ENCODE measurements at regions not wholly inside any gene's neighbourhood (a gene's known extent, or its start where the extent isn't known, plus 50 kb on each side); places are given as distances from the start of the nearest gene placed in this dataset.

GRCh38 chr1:59020151-59020997, 236.5 kb upstream of the JUN start:
- H3K9me3 ChIP-seq: no peaks in the 10 kb centered on the region
- peak overlapping the region; percentile 76 to 88 for H3K27ac ChIP-seq
- TF ChIP-seq CTCF (IDR thresholded peaks at IDR 0.05) (no peak), POLR2A (IDR thresholded peaks at IDR 0.05) (no peak)
- H3K36me3 ChIP-seq: no peaks in the 10 kb centered on the region
- peaks cover 0 to 5% of the 10 kb centered on the region in 2 donors for H3K4me1 ChIP-seq
- no peaks in the 10 kb centered on the region for H3K27me3 ChIP-seq
- peak overlapping the region; percentile 17 to 28 for H3K4me3 ChIP-seq
- intact Hi-C loops (cut with DNase I; ENCODE audit: low total_unique reads): no loop called here
- peak; percentile 62 to 72 for DNase-seq

- peaks cover 0 to 9% of the 10 kb centered on the region in 2 donors for H3K4me1 ChIP-seq
- TF ChIP-seq POLR2A (IDR thresholded peaks at IDR 0.05) (no peak), CTCF (IDR thresholded peaks at IDR 0.05) (no peak)
- intact Hi-C loops (cut with DNase I; ENCODE audit: low total_unique reads): no loop called here
- H3K36me3 ChIP-seq: no peaks in the 10 kb centered on the region
- no peak overlapping the region for H3K4me3 ChIP-seq
- H3K27me3 ChIP-seq: no peaks in the 10 kb centered on the region
- no peaks in the 10 kb centered on the region for H3K9me3 ChIP-seq
- DNase-seq: no peak
- H3K27ac ChIP-seq: no peak overlapping the region
These were observed 238.4 kb upstream of the JUN start for GRCh38 chr1:59022199-59022598.

- no peaks in the 10 kb centered on the region for H3K36me3 ChIP-seq
- intact Hi-C loops (cut with DNase I; ENCODE audit: low total_unique reads): no loop called here
- no peak overlapping the region for H3K27ac ChIP-seq
- H3K27me3 ChIP-seq: no peaks in the 10 kb centered on the region
- no peak for DNase-seq
- H3K4me1 ChIP-seq: peaks cover 0 to 9% of the 10 kb centered on the region in 2 donors
- TF ChIP-seq CTCF (IDR thresholded peaks at IDR 0.05): no peak
- no peak for TF ChIP-seq POLR2A (IDR thresholded peaks at IDR 0.05)
- H3K4me3 ChIP-seq: no peak overlapping the region
- no peaks in the 10 kb centered on the region for H3K9me3 ChIP-seq
These were observed 239.0 kb upstream of the JUN start for GRCh38 chr1:59022799-59023198.

GRCh38 chr1:59025201-59025600, 241.4 kb upstream of the JUN start:
- Histone ChIP-seq H3K27me3 (no peaks in the 10 kb centered on the region), H3K4me1 (peaks cover 0 to 4% of the 10 kb centered on the region in 2 donors), H3K27ac (peak overlapping the region in 1 of 2 donors; percentile 12), H3K9me3 (no peaks in the 10 kb centered on the region), H3K4me3 (no peak overlapping the region), H3K36me3 (no peaks in the 10 kb centered on the region)
- no peak for TF ChIP-seq CTCF (IDR thresholded peaks at IDR 0.05)
- TF ChIP-seq POLR2A (IDR thresholded peaks at IDR 0.05): no peak
- no peak for DNase-seq
- intact Hi-C loops (cut with DNase I; ENCODE audit: low total_unique reads): no loop called here

GRCh38 chr1:59025898-59026426, 242.1 kb upstream of the JUN start:
- peaks cover 0 to 4% of the 10 kb centered on the region in 2 donors for H3K4me1 ChIP-seq
- no peak for TF ChIP-seq POLR2A (IDR thresholded peaks at IDR 0.05)
- TF ChIP-seq CTCF (IDR thresholded peaks at IDR 0.05): no peak
- intact Hi-C loops (cut with DNase I; ENCODE audit: low total_unique reads): no loop called here
- H3K36me3 ChIP-seq: no peaks in the 10 kb centered on the region
- no peaks in the 10 kb centered on the region for H3K9me3 ChIP-seq
- no peaks in the 10 kb centered on the region for H3K27me3 ChIP-seq
- no peak overlapping the region for H3K4me3 ChIP-seq
- peak overlapping the region; percentile 34 to 40 for H3K27ac ChIP-seq
- no peak for DNase-seq

Measured in uterus (tissue), 3 donors.